Epithelial cell of esophagus (primary cell): ENCODE measurements at regions not wholly inside any gene's neighbourhood (a gene's known extent, or its start where the extent isn't known, plus 50 kb on each side); places are given as distances from the start of the nearest gene placed in this dataset.

Experiments
- DNase-seq: peaks from one replicate; pipeline ENCODE4 v3.0.0; 2010; ENCODE audit warnings: low read depth
- H3K4me3 ChIP-seq: 2 replicates; pipeline ENCODE4 v1.5.1; 2011; ENCODE audit warnings: mild to moderate bottlenecking, low read length, control low read depth
- TF ChIP-seq, protein P1 (sequence below): IDR thresholded peaks from 2 replicates; pipeline ENCODE4 v1.5.1; 2011; ENCODE audit warnings: low read depth, mild to moderate bottlenecking, low read length, control low read depth, inconsistent platforms; ENCODE audit not compliant: insufficient read depth; ENCODE audit errors: missing control alignments

GRCh38 chr10:21080261-21080660 lies 183.2 kb upstream of the NEBL start:
- no peak overlapping the region for H3K4me3 ChIP-seq
- TF ChIP-seq, protein P1, sequence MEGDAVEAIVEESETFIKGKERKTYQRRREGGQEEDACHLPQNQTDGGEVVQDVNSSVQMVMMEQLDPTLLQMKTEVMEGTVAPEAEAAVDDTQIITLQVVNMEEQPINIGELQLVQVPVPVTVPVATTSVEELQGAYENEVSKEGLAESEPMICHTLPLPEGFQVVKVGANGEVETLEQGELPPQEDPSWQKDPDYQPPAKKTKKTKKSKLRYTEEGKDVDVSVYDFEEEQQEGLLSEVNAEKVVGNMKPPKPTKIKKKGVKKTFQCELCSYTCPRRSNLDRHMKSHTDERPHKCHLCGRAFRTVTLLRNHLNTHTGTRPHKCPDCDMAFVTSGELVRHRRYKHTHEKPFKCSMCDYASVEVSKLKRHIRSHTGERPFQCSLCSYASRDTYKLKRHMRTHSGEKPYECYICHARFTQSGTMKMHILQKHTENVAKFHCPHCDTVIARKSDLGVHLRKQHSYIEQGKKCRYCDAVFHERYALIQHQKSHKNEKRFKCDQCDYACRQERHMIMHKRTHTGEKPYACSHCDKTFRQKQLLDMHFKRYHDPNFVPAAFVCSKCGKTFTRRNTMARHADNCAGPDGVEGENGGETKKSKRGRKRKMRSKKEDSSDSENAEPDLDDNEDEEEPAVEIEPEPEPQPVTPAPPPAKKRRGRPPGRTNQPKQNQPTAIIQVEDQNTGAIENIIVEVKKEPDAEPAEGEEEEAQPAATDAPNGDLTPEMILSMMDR, result no peak
- no peak for DNase-seq

GRCh38 chr10:21079330-21079658 lies 182.2 kb upstream of the NEBL start:
- TF ChIP-seq, protein P1, result no peak
- no peak overlapping the region for H3K4me3 ChIP-seq
- DNase-seq, result no peak

GRCh38 chr10:21078410-21079329 lies 181.6 kb upstream of the NEBL start:
- TF ChIP-seq, protein P1, result peak; percentile 88
- peak; percentile 79 for DNase-seq
- no peak overlapping the region for H3K4me3 ChIP-seq

GRCh38 chr10:21077681-21078080 lies 180.6 kb upstream of the NEBL start:
- H3K4me3 ChIP-seq, result no peak overlapping the region
- no peak for DNase-seq
- TF ChIP-seq, protein P1, result no peak

DNA sequence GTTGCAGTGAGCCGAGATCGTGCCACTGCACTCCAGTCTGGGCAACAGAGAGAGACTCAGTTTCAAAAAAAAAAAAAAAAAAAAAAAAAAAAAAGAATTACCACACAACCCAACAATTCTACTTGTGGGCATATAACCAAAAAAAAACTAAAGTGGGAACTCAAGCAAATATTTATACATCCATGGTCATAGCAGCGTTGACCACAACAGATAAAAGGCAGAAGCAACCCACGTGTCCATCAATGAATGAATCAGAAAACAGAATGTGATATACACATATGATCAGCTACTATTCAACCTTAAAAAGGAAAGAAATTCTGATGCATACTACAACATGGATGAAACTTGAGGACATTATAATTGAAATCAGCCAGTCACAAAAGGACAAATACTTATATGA lies 179.3 kb upstream of the NEBL start:
- TF ChIP-seq, protein P1, result no peak
- no peak for DNase-seq
- no peak overlapping the region for H3K4me3 ChIP-seq

GRCh38 chr10:21075880-21076279 lies 178.8 kb upstream of the NEBL start:
- TF ChIP-seq, protein P1, result no peak
- DNase-seq, result no peak
- no peak overlapping the region for H3K4me3 ChIP-seq

GRCh38 chr10:21071001-21071673 lies 174.0 kb upstream of the NEBL start:
- no peak overlapping the region for H3K4me3 ChIP-seq
- DNase-seq, result no peak
- TF ChIP-seq, protein P1, result no peak
